ENCODE measurements at regions not wholly inside any gene's neighbourhood (a gene's known extent, or its start where the extent isn't known, plus 50 kb on each side); places are given as distances from the start of the nearest gene placed in this dataset.

DNA sequence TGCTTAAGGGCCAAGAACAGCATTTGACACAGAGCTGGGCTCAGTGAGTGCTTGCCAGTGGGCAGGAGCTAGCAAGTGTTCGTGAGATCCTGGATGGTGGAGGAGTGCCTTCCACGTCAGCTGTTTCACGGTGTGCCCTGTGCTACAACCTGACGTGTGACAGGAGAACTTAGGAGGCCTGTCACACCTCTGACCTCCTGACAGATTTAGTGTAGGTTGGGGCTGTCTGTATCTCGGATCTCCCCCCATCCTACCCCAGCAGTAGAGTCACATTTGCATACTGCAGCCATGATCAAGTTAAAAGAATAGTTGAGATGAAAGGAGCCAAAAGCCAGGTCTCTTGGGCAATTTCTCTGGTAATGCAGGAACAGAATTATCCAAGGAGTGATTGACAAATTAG lies 200.8 kb upstream of the CHD6 start:
- TF ChIP-seq, protein P1, sequence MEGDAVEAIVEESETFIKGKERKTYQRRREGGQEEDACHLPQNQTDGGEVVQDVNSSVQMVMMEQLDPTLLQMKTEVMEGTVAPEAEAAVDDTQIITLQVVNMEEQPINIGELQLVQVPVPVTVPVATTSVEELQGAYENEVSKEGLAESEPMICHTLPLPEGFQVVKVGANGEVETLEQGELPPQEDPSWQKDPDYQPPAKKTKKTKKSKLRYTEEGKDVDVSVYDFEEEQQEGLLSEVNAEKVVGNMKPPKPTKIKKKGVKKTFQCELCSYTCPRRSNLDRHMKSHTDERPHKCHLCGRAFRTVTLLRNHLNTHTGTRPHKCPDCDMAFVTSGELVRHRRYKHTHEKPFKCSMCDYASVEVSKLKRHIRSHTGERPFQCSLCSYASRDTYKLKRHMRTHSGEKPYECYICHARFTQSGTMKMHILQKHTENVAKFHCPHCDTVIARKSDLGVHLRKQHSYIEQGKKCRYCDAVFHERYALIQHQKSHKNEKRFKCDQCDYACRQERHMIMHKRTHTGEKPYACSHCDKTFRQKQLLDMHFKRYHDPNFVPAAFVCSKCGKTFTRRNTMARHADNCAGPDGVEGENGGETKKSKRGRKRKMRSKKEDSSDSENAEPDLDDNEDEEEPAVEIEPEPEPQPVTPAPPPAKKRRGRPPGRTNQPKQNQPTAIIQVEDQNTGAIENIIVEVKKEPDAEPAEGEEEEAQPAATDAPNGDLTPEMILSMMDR (conservative IDR thresholded peaks at IDR 0.05; ENCODE audit: low read depth, low read length), result no peak
- TF ChIP-seq EZH2 (IDR thresholded peaks at IDR 0.05; ENCODE audit: borderline replicate concordance, low read depth, low read length, poor library complexity, severe bottlenecking), result no peak
